ENCODE measurements at regions not wholly inside any gene's neighbourhood (a gene's known extent, or its start where the extent isn't known, plus 50 kb on each side); places are given as distances from the start of the nearest gene placed in this dataset.

GRCh38 chr3:177561365-177561764, 364.1 kb upstream of the TBL1XR1 start:
- DNase-seq (no peak), ATAC-seq (replicated peaks in 1 of 2) (no peak)
- Mint-ChIP-seq H3K4me3 (no peak overlapping the region), H3K36me3 (ENCODE audit: insufficient read depth in 2 of 2) (no peaks in the 10 kb centered on the region), H3K9me3 (no peaks in the 10 kb centered on the region), H3K4me1 (ENCODE audit: low read depth) (peaks cover 6% of the 10 kb centered on the region), H3K27ac (no peak overlapping the region), H3K27me3 (ENCODE audit: low read depth) (no peaks in the 10 kb centered on the region)

- no peak overlapping the region for H3K27ac Mint-ChIP-seq
- ATAC-seq (replicated peaks in 1 of 2) (no peak), DNase-seq (no peak)
- H3K36me3 Mint-ChIP-seq (ENCODE audit: insufficient read depth in 2 of 2), result no peaks in the 10 kb centered on the region
- peaks cover 6% of the 10 kb centered on the region for H3K4me1 Mint-ChIP-seq (ENCODE audit: low read depth)
- no peaks in the 10 kb centered on the region for H3K9me3 Mint-ChIP-seq
- H3K4me3 Mint-ChIP-seq, result no peak overlapping the region
- no peaks in the 10 kb centered on the region for H3K27me3 Mint-ChIP-seq (ENCODE audit: low read depth)
Measured at GRCh38 chr3:177561769-177562392, 364.6 kb upstream of the TBL1XR1 start.

- no peak overlapping the region for H3K27ac Mint-ChIP-seq
- no peak for ATAC-seq (replicated peaks in 1 of 2)
- no peaks in the 10 kb centered on the region for H3K4me1 Mint-ChIP-seq (ENCODE audit: low read depth)
- no peaks in the 10 kb centered on the region for H3K36me3 Mint-ChIP-seq (ENCODE audit: insufficient read depth in 2 of 2)
- DNase-seq, result no peak
- no peak overlapping the region for H3K4me3 Mint-ChIP-seq
- no peaks in the 10 kb centered on the region for H3K9me3 Mint-ChIP-seq
- no peaks in the 10 kb centered on the region for H3K27me3 Mint-ChIP-seq (ENCODE audit: low read depth)
Measured at GRCh38 chr3:177563243-177563780, 366.0 kb upstream of the TBL1XR1 start.

- H3K27me3 Mint-ChIP-seq (ENCODE audit: low read depth), result no peaks in the 10 kb centered on the region
- H3K27ac Mint-ChIP-seq, result no peak overlapping the region
- H3K9me3 Mint-ChIP-seq, result no peaks in the 10 kb centered on the region
- H3K4me1 Mint-ChIP-seq (ENCODE audit: low read depth), result no peaks in the 10 kb centered on the region
- H3K36me3 Mint-ChIP-seq (ENCODE audit: insufficient read depth in 2 of 2), result no peaks in the 10 kb centered on the region
- no peak for ATAC-seq (replicated peaks in 1 of 2)
- no peak overlapping the region for H3K4me3 Mint-ChIP-seq
- DNase-seq, result no peak
Measured at GRCh38 chr3:177563792-177564191, 366.5 kb upstream of the TBL1XR1 start.

GRCh38 chr3:177565981-177566380, 368.7 kb upstream of the TBL1XR1 start:
- H3K27ac Mint-ChIP-seq, result no peak overlapping the region
- no peak for DNase-seq
- H3K27me3 Mint-ChIP-seq (ENCODE audit: low read depth), result no peaks in the 10 kb centered on the region
- no peak overlapping the region for H3K4me3 Mint-ChIP-seq
- H3K36me3 Mint-ChIP-seq (ENCODE audit: insufficient read depth in 2 of 2), result peaks cover 0 to 2% of the 10 kb centered on the region in 2 donors
- H3K4me1 Mint-ChIP-seq (ENCODE audit: low read depth), result no peaks in the 10 kb centered on the region
- peaks cover 0 to 3% of the 10 kb centered on the region in 2 donors for H3K9me3 Mint-ChIP-seq
- no peak for ATAC-seq (replicated peaks in 1 of 2)

GRCh38 chr3:177567833-177568232, 370.6 kb upstream of the TBL1XR1 start:
- H3K36me3 Mint-ChIP-seq (ENCODE audit: insufficient read depth in 2 of 2), result peaks cover 0 to 2% of the 10 kb centered on the region in 2 donors
- no peak for DNase-seq
- no peak for ATAC-seq (replicated peaks in 1 of 2)
- no peaks in the 10 kb centered on the region for H3K27me3 Mint-ChIP-seq (ENCODE audit: low read depth)
- H3K27ac Mint-ChIP-seq, result no peak overlapping the region
- H3K4me1 Mint-ChIP-seq (ENCODE audit: low read depth), result no peaks in the 10 kb centered on the region
- H3K9me3 Mint-ChIP-seq, result peaks cover 0 to 3% of the 10 kb centered on the region in 2 donors
- no peak overlapping the region for H3K4me3 Mint-ChIP-seq

- Mint-ChIP-seq H3K36me3 (ENCODE audit: insufficient read depth in 2 of 2) (peaks cover 0 to 2% of the 10 kb centered on the region in 2 donors), H3K27me3 (ENCODE audit: low read depth) (no peaks in the 10 kb centered on the region), H3K9me3 (peaks cover 0 to 3% of the 10 kb centered on the region in 2 donors), H3K27ac (no peak overlapping the region), H3K4me3 (no peak overlapping the region), H3K4me1 (ENCODE audit: low read depth) (no peaks in the 10 kb centered on the region)
- no peak for ATAC-seq (replicated peaks in 1 of 2)
- DNase-seq, result no peak
Measured at GRCh38 chr3:177569193-177569592, 371.9 kb upstream of the TBL1XR1 start.

GRCh38 chr3:177569875-177570657, 372.8 kb upstream of the TBL1XR1 start:
- Mint-ChIP-seq H3K27me3 (ENCODE audit: low read depth) (no peaks in the 10 kb centered on the region), H3K4me1 (ENCODE audit: low read depth) (no peaks in the 10 kb centered on the region), H3K36me3 (ENCODE audit: insufficient read depth in 2 of 2) (peaks cover 0 to 2% of the 10 kb centered on the region in 2 donors), H3K9me3 (peaks cover 0 to 3% of the 10 kb centered on the region in 2 donors), H3K27ac (no peak overlapping the region), H3K4me3 (no peak overlapping the region)
- DNase-seq (no peak), ATAC-seq (replicated peaks in 1 of 2) (no peak)

GRCh38 chr3:177571271-177571943, 374.1 kb upstream of the TBL1XR1 start:
- H3K27ac Mint-ChIP-seq, result no peak overlapping the region
- H3K4me3 Mint-ChIP-seq, result no peak overlapping the region
- no peaks in the 10 kb centered on the region for H3K4me1 Mint-ChIP-seq (ENCODE audit: low read depth)
- DNase-seq, result no peak
- H3K9me3 Mint-ChIP-seq, result peaks cover 0 to 3% of the 10 kb centered on the region in 2 donors
- no peaks in the 10 kb centered on the region for H3K27me3 Mint-ChIP-seq (ENCODE audit: low read depth)
- ATAC-seq (replicated peaks in 1 of 2), result no peak
- peaks cover 0 to 2% of the 10 kb centered on the region in 2 donors for H3K36me3 Mint-ChIP-seq (ENCODE audit: insufficient read depth in 2 of 2)

- peaks cover 0 to 2% of the 10 kb centered on the region in 2 donors for H3K36me3 Mint-ChIP-seq (ENCODE audit: insufficient read depth in 2 of 2)
- DNase-seq, result no peak
- ATAC-seq (replicated peaks in 1 of 2), result no peak
- no peak overlapping the region for H3K27ac Mint-ChIP-seq
- no peak overlapping the region for H3K4me3 Mint-ChIP-seq
- no peaks in the 10 kb centered on the region for H3K27me3 Mint-ChIP-seq (ENCODE audit: low read depth)
- peaks cover 0 to 3% of the 10 kb centered on the region in 2 donors for H3K9me3 Mint-ChIP-seq
- no peaks in the 10 kb centered on the region for H3K4me1 Mint-ChIP-seq (ENCODE audit: low read depth)
Measured at GRCh38 chr3:177571944-177572315, 374.6 kb upstream of the TBL1XR1 start.

- Mint-ChIP-seq H3K9me3 (peaks cover 0 to 3% of the 10 kb centered on the region in 2 donors), H3K27me3 (ENCODE audit: low read depth) (no peaks in the 10 kb centered on the region), H3K36me3 (ENCODE audit: insufficient read depth in 2 of 2) (peaks cover 0 to 2% of the 10 kb centered on the region in 2 donors), H3K4me3 (no peak overlapping the region), H3K4me1 (ENCODE audit: low read depth) (no peaks in the 10 kb centered on the region), H3K27ac (no peak overlapping the region)
- no peak for DNase-seq
- ATAC-seq (replicated peaks in 1 of 2), result no peak
Measured at GRCh38 chr3:177574222-177574856, 377.1 kb upstream of the TBL1XR1 start.

- H3K4me1 Mint-ChIP-seq (ENCODE audit: low read depth), result no peaks in the 10 kb centered on the region
- ATAC-seq (replicated peaks in 1 of 2) (no peak), DNase-seq (no peak)
- no peaks in the 10 kb centered on the region for H3K9me3 Mint-ChIP-seq
- no peak overlapping the region for H3K4me3 Mint-ChIP-seq
- no peaks in the 10 kb centered on the region for H3K27me3 Mint-ChIP-seq (ENCODE audit: low read depth)
- no peaks in the 10 kb centered on the region for H3K36me3 Mint-ChIP-seq (ENCODE audit: insufficient read depth in 2 of 2)
- H3K27ac Mint-ChIP-seq, result no peak overlapping the region
Measured at GRCh38 chr3:177576746-177577145, 379.5 kb upstream of the TBL1XR1 start.

- Mint-ChIP-seq H3K27me3 (ENCODE audit: low read depth) (no peaks in the 10 kb centered on the region), H3K4me3 (no peak overlapping the region), H3K36me3 (ENCODE audit: insufficient read depth in 2 of 2) (no peaks in the 10 kb centered on the region), H3K27ac (no peak overlapping the region), H3K9me3 (no peaks in the 10 kb centered on the region), H3K4me1 (ENCODE audit: low read depth) (no peaks in the 10 kb centered on the region)
- DNase-seq, result no peak
- ATAC-seq (replicated peaks in 1 of 2), result no peak
Measured at GRCh38 chr3:177578488-177578887, 381.2 kb upstream of the TBL1XR1 start.

All from activated T-cell treated with anti-CD3 and anti-CD28 coated beads, Interleukin-2, amount 50 U/mL, for 72 hours (primary cell).